HG02885 (cell line): ENCODE measurements at regions not wholly inside any gene's neighbourhood (a gene's known extent, or its start where the extent isn't known, plus 50 kb on each side); places are given as distances from the start of the nearest gene placed in this dataset.
"Not testable (repeated sequence)": the region's sequence is repeated elsewhere in the genome, so short reads cannot be mapped to it uniquely, and the experiment has no call there.

Experiments used
- ATAC-seq: cut with Tn5 transposase; IDR thresholded peaks from one replicate; pipeline ENCODE4 v1.9.1; 2021; ENCODE audit warnings: mild to moderate bottlenecking; ENCODE audit not compliant: unreplicated experiment, poor library complexity

- ATAC-seq = no peak
These were observed 381.9 kb upstream of the SEMA3C start for GRCh38 chr7:81300753-81301152.

GRCh38 chr7:81299711-81300110 is 380.9 kb upstream of the SEMA3C start:
- no peak for ATAC-seq

GRCh38 chr7:81298951-81299666 is 380.3 kb upstream of the SEMA3C start:
- ATAC-seq = no peak

GRCh38 chr7:81297317-81297716 is 378.5 kb upstream of the SEMA3C start:
- no peak for ATAC-seq

GRCh38 chr7:81296726-81297125 is 377.9 kb upstream of the SEMA3C start:
- no peak for ATAC-seq

GRCh38 chr7:81294897-81295515 is 376.2 kb upstream of the SEMA3C start:
- no peak for ATAC-seq

GRCh38 chr7:81293806-81294205 is 375.0 kb upstream of the SEMA3C start:
- ATAC-seq = no peak

GRCh38 chr7:81286754-81287153 is 367.9 kb upstream of the SEMA3C start:
- ATAC-seq = not testable (repeated sequence)

- no peak for ATAC-seq
These were observed 366.5 kb upstream of the SEMA3C start for GRCh38 chr7:81285142-81285871.

- ATAC-seq = no peak
These were observed 365.7 kb upstream of the SEMA3C start for GRCh38 chr7:81284576-81284975.

GRCh38 chr7:81280531-81280930 is 361.7 kb upstream of the SEMA3C start:
- no peak for ATAC-seq

- no peak for ATAC-seq
These were observed 358.8 kb upstream of the SEMA3C start for GRCh38 chr7:81277691-81278090.

GRCh38 chr7:81273601-81274397 is 354.9 kb upstream of the SEMA3C start:
- no peak for ATAC-seq

GRCh38 chr7:81272176-81272575 is 353.3 kb upstream of the SEMA3C start:
- no peak for ATAC-seq

- no peak for ATAC-seq
These were observed 349.7 kb upstream of the SEMA3C start for GRCh38 chr7:81268551-81268950.

- ATAC-seq = no peak
These were observed 348.7 kb upstream of the SEMA3C start for GRCh38 chr7:81267508-81267907.

GRCh38 chr7:81264116-81264515 is 345.3 kb upstream of the SEMA3C start:
- no peak for ATAC-seq

GRCh38 chr7:81260152-81260551 is 341.3 kb upstream of the SEMA3C start:
- ATAC-seq = no peak

GRCh38 chr7:81256991-81257390 is 338.1 kb upstream of the SEMA3C start:
- ATAC-seq = no peak

GRCh38 chr7:81248420-81248819 is 329.6 kb upstream of the SEMA3C start:
- ATAC-seq = no peak

GRCh38 chr7:81247364-81247763 is 328.5 kb upstream of the SEMA3C start:
- ATAC-seq = not testable (repeated sequence)
